H1 (cell line): ENCODE measurements at regions not wholly inside any gene's neighbourhood (a gene's known extent, or its start where the extent isn't known, plus 50 kb on each side); places are given as distances from the start of the nearest gene placed in this dataset.

Experiments
- BACH1 ChIP-seq: IDR thresholded peaks from 2 replicates; pipeline ENCODE4 v1.6.1; 2012; ENCODE audit warnings: low read length, improper control_type of control experiment
- CBX5 ChIP-seq: fragments of 300-800, 300-1000 bp; sonication (generic); IDR thresholded peaks from 2 replicates; pipeline ENCODE4 v1.7.1; 2016; ENCODE audit warnings: antibody characterized with exemption, low read length, low read depth
- POLR2A ChIP-seq, 2 experiments: IDR thresholded peaks; 1 replicate in 1 of 2; 2 replicates in 1 of 2; pipeline ENCODE4 v1.6.1; 2011; ENCODE audit warnings: low read depth in 2 of 2, low read length in 2 of 2, mild to moderate bottlenecking in 2 of 2; ENCODE audit errors: control extremely low read depth in 1 of 2
- RFX5 ChIP-seq: IDR thresholded peaks from 2 replicates; pipeline ENCODE4 v1.6.1; 2011; ENCODE audit warnings: low read depth, low read length, improper control_type of control experiment, borderline replicate concordance
- SIRT6 ChIP-seq: IDR thresholded peaks from one replicate; pipeline ENCODE4 v1.7.1; 2012; ENCODE audit warnings: low read length, inconsistent platforms
- TF ChIP-seq, protein P1 (sequence below): IDR thresholded peaks from 2 replicates; pipeline ENCODE4 v1.6.1; 2012; ENCODE audit warnings: inconsistent platforms

GRCh38 chr2:19300961-19301360 lies 57.5 kb downstream of the OSR1 start (continued):
- TF ChIP-seq, protein P1, sequence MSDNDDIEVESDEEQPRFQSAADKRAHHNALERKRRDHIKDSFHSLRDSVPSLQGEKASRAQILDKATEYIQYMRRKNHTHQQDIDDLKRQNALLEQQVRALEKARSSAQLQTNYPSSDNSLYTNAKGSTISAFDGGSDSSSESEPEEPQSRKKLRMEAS: no peak
- no peak for TF ChIP-seq CBX5
- no peak for TF ChIP-seq RFX5
- no peak for TF ChIP-seq SIRT6
- TF ChIP-seq POLR2A (IDR thresholded peaks at IDR 0.05; ENCODE audit: control extremely low read depth in 1 of 2, low read depth in 2 of 2, low read length in 2 of 2): no peak
- no peak for TF ChIP-seq BACH1
